Activated CD4-positive, alpha-beta memory T cell treated with anti-CD3 and anti-CD28 coated beads, Interleukin-2, amount 10 ng/mL, durations not matched to agents 7 days and 5 days (primary cell): ENCODE measurements at regions not wholly inside any gene's neighbourhood (a gene's known extent, or its start where the extent isn't known, plus 50 kb on each side); places are given as distances from the start of the nearest gene placed in this dataset.
"Not testable (repeated sequence)": the region's sequence is repeated elsewhere in the genome, so short reads cannot be mapped to it uniquely, and the experiment has no call there.

Experiments used
- CTCF ChIA-PET: fragments of 350-600 bp; sonication (Branson Sonifier 250); formaldehyde crosslinking; loops from one replicate; lab custom pipeline; 2021; ENCODE audit warnings: antibody characterized with exemption, inconsistent platforms; lab: Charles Lee
- POLR2A ChIA-PET: fragments of 350-600 bp; sonication (Branson Sonifier 250); formaldehyde crosslinking; loops from one replicate; lab custom pipeline; 2021; ENCODE audit warnings: antibody characterized with exemption; lab: Charles Lee
- DNase-seq: peaks from one replicate; pipeline ENCODE4 v3.0.0-alpha.2; 2020
- H3K27ac Mint-ChIP-seq: one replicate; pipeline ENCODE4 v1.8.0; 2021; ENCODE audit warnings: mild to moderate bottlenecking, mixed read lengths
- H3K27me3 Mint-ChIP-seq: one replicate; pipeline ENCODE4 v1.8.0; 2021; ENCODE audit warnings: mixed read lengths
- H3K36me3 Mint-ChIP-seq: one replicate; pipeline ENCODE4 v1.8.0; 2021; ENCODE audit warnings: low read depth, mixed read lengths
- H3K4me1 Mint-ChIP-seq: one replicate; pipeline ENCODE4 v1.8.0; 2021; ENCODE audit warnings: mixed read lengths
- H3K4me3 Mint-ChIP-seq: one replicate; pipeline ENCODE4 v1.8.0; 2021; ENCODE audit warnings: mild to moderate bottlenecking, mixed read lengths
- H3K9me3 Mint-ChIP-seq: one replicate; pipeline ENCODE4 v1.8.0; 2021; ENCODE audit warnings: mixed read lengths

DNA sequence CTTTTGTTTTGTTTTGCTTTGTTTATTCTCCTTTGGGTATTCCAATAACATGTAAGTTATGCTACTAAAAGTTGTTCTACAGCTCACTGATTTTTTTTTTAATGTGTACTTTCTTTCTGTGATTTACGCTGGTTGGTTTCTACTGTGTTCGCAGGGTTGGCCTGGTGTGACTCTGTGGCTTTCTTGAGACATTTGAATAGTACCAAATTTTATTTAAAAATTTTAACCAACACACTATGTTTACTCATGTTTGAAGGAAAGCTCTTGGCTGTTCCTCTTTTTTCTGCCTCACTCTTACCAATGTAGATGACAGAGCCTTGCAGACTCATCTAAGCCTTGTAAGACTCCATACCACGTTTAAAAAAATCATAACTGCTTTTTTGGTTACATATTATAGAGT, 1784.9 kb upstream of the DEFB115 start:
- no peaks in the 10 kb centered on the region for H3K4me1 Mint-ChIP-seq
- H3K36me3 Mint-ChIP-seq = peaks cover 2% of the 10 kb centered on the region
- peaks cover 9% of the 10 kb centered on the region for H3K9me3 Mint-ChIP-seq
- no peak overlapping the region for H3K27ac Mint-ChIP-seq
- no peaks in the 10 kb centered on the region for H3K27me3 Mint-ChIP-seq
- ChIA-PET CTCF (no interaction called here), POLR2A (no interaction called here)
- no peak for DNase-seq
- no peak overlapping the region for H3K4me3 Mint-ChIP-seq

DNA sequence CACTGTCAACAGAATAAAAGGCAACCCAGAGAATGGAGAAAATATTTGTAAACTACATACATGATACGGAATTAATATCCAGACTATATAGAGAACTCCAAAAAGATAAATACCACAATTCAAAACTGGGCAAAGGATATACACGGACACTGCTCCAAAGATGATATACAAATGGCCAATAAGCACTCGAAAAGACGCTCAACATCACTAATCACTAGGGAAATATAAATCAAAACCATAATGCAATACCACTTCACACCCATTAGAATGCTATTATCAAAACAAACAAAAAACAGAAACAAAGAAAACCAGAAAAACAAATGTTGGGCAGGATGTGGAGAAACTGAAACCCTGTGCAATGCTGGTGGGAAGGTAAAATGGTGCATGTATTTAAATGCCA, 1764.6 kb upstream of the DEFB115 start:
- CTCF ChIA-PET, H3K9me3 Mint-ChIP-seq, H3K27me3 Mint-ChIP-seq, POLR2A ChIA-PET, H3K4me3 Mint-ChIP-seq, H3K36me3 Mint-ChIP-seq, H3K27ac Mint-ChIP-seq, DNase-seq, H3K4me1 Mint-ChIP-seq: not testable (repeated sequence)

DNA sequence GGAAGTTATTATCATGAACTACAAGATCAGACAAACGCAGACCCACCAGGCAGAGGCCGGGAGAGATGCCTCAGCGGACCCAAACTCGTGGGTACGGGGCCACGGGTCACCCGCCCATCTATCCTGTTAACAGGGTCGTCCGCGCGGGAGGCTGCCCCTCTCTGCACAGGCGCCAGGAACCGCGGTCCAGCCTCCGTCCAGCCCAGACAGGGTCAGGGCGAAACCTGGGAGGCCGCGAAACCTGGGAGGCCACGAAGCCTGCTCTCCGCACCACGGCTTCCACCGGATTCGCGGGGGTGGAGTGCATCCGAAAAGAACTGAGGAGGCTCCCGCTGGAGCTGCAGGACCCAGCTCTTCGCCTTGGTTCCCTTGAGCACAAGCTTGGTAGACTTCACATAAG, 1760.7 kb upstream of the DEFB115 start:
- H3K27me3 Mint-ChIP-seq, POLR2A ChIA-PET, DNase-seq, H3K4me1 Mint-ChIP-seq, H3K36me3 Mint-ChIP-seq, CTCF ChIA-PET, H3K4me3 Mint-ChIP-seq, H3K27ac Mint-ChIP-seq: not testable (repeated sequence)
- H3K9me3 Mint-ChIP-seq = peaks cover 10% of the 10 kb centered on the region

DNA sequence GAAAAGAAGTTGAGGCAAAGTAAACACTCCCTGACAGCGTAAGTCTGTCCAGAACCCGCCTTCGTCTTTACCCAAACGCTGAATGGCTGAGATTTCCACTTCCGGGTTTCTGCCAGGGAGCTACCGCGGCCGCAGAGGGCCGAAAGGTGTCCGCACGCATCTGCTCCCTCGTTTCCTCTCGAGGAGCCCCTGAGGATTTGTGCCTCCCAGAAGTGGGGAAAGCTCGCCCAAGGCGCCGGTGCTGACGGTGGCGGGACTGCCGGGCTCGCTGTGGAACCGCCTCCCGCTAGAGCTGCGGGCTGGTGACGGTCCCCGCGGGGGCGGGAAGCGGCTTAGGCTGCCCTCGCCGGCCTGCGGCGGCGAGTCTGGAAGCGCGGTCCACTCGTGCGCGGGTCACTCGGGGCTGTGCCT, 1760.2 kb upstream of the DEFB115 start:
- no peak overlapping the region for H3K27ac Mint-ChIP-seq

DNA sequence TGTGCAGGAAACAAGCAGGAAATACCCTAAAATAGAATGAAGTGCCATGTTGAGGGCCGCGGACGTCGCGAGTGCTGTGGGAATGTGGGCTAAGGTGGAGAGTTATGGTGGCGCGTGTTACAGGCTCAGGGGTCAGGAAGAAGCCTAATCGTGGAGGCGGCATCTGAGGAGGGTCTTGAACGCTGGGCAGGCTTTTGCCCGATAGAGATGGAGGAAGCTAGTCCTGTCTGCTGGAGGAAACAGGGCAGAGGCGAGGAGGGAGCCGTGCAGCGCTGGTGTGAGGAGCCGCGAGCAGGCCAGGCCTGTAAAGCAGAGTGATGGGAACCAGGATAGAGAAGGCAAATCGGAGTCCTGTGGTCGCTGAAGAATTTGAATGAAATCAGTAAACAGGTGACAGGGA, 1759.8 kb upstream of the DEFB115 start:
- H3K27me3 Mint-ChIP-seq, H3K4me3 Mint-ChIP-seq, H3K4me1 Mint-ChIP-seq, DNase-seq, CTCF ChIA-PET, POLR2A ChIA-PET, H3K27ac Mint-ChIP-seq, H3K9me3 Mint-ChIP-seq, H3K36me3 Mint-ChIP-seq: not testable (repeated sequence)

More for the DNA sequence above, 1760.2 kb upstream of the DEFB115 start:
- ChIA-PET POLR2A (no interaction called here), CTCF (no interaction called here)
- H3K4me1 Mint-ChIP-seq = peaks cover 4% of the 10 kb centered on the region
- no peaks in the 10 kb centered on the region for H3K27me3 Mint-ChIP-seq
- no peaks in the 10 kb centered on the region for H3K36me3 Mint-ChIP-seq
- peak; percentile 49 for DNase-seq
- H3K4me3 Mint-ChIP-seq = no peak overlapping the region
- peaks cover 10% of the 10 kb centered on the region for H3K9me3 Mint-ChIP-seq

DNA sequence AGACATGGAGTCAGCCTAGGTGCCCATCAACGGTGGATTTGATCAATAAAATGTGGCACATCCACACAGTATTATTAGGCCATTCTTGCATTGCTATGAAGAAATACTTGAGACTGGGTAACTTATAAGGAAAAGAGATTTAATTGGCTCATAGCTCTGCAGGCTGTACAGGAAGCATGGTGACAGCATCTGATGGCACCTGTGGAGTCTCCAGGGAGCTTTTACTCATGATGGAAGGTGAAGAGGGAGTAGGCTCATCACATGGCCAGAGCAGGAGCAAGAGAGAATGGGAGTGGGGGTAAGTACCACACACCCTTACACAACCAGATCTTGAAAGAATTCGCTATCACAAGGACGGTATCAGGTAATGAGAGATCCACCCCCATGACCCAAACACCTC, 1756.7 kb upstream of the DEFB115 start:
- H3K4me3 Mint-ChIP-seq, H3K27me3 Mint-ChIP-seq, DNase-seq, H3K9me3 Mint-ChIP-seq, H3K4me1 Mint-ChIP-seq, CTCF ChIA-PET, POLR2A ChIA-PET, H3K27ac Mint-ChIP-seq, H3K36me3 Mint-ChIP-seq: not testable (repeated sequence)

DNA sequence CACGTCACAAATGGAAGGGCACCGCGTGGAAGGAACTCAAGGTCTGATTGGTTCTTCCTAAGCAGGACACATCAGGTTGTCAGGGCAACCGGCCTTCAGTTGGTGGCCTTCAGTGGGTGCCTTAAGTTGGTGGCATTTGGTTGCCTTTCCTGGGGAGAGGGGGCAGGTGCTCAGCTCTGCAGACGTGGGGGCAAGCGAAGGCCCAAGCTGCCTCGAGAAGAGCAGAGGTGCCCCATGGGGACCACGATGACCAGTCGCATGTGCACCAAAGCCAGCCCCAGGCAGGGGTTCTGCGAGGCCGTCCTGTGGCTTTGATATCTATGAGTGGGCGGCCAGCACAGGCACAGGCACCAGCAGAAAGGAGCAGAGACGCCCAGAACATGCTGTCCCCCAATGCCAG, 1742.8 kb upstream of the DEFB115 start:
- H3K36me3 Mint-ChIP-seq, CTCF ChIA-PET, H3K27me3 Mint-ChIP-seq, DNase-seq, POLR2A ChIA-PET, H3K4me3 Mint-ChIP-seq, H3K27ac Mint-ChIP-seq, H3K4me1 Mint-ChIP-seq: not testable (repeated sequence)
- H3K9me3 Mint-ChIP-seq = peaks cover 13% of the 10 kb centered on the region

DNA sequence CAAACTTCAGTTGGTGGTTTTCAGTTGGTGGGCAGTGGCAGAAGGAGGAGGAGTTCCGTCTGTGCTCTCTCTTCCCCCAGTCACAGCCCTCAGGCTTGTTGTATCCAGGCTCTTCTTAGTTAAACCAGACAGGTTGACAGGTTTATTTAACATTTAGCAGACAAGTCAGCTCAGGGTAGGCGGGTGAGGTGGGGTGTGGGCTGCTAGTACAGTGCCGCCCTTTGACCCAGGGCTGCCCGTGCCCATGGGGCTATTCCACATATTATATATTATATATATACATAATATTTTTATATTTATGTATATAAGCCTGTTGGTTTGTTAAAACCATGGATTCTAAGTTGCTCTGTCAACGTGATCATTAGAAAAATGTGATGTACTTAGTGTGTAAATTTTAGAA, 1740.6 kb upstream of the DEFB115 start:
- H3K27me3 Mint-ChIP-seq, H3K4me1 Mint-ChIP-seq, CTCF ChIA-PET, H3K36me3 Mint-ChIP-seq, H3K27ac Mint-ChIP-seq, H3K4me3 Mint-ChIP-seq, DNase-seq, POLR2A ChIA-PET: not testable (repeated sequence)
- peaks cover 15% of the 10 kb centered on the region for H3K9me3 Mint-ChIP-seq

DNA sequence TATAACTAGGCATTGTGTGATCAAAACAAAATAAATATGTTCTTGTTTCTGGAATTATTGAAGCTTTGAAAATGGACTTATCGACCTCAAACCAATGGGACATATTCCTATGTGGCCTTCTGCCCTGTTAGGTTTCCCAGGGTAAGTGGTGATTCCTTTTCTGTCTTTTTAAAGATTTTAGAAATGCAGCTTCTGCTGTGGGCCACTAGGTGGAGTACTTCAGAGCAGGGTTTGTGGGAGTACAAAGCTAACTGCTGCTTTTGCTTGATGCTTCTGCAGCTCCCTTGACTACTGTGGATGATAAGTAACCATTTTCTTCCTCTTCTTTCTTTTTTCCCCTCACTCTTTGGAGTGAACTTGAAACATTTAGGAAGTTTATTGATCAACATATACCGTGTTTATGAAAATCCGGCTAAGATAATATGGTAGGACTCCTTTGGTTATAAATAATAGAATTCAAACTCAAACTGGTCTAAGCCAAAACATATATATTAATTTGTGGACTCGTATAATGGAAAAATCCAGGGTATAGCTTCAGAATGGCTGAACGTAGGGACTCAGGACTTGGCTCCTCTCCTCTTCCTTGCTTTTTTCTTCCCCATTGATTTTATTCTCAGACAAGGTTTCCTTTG, 1737.7 kb upstream of the DEFB115 start:
- H3K36me3 Mint-ChIP-seq, H3K27ac Mint-ChIP-seq, POLR2A ChIA-PET, DNase-seq, H3K9me3 Mint-ChIP-seq, H3K4me1 Mint-ChIP-seq, CTCF ChIA-PET, H3K27me3 Mint-ChIP-seq, H3K4me3 Mint-ChIP-seq: not testable (repeated sequence)

DNA sequence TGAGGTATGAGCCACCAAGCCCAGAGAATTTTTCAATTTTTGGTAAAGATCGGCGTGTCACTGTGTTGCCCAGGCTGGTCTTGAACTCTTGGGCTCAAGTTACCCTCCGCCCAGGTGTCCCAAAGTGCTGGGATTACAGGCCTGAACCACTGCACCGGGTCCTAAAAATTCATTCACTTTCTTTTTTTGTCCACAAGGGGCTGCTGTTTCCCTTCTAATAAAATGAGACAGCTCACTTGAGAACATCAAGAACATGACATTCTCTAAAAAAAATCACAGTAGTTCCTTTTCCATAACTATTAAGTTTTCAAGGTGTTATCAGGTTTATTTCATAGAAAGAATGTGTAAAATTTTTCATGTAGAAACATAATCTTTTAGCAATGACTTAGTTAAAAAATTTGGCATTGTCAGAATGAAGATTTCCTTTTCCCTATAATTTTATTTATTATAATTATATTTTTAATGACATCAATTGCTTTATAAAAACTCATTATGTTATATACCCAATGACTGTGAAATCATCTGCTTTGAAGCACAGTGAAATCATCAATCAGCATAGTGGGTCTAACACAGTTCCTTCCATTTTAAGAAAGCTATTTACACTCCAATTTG, 1723.8 kb upstream of the DEFB115 start:
- H3K36me3 Mint-ChIP-seq, H3K27me3 Mint-ChIP-seq, H3K27ac Mint-ChIP-seq, DNase-seq, H3K4me1 Mint-ChIP-seq, POLR2A ChIA-PET, H3K4me3 Mint-ChIP-seq, CTCF ChIA-PET, H3K9me3 Mint-ChIP-seq: not testable (repeated sequence)

DNA sequence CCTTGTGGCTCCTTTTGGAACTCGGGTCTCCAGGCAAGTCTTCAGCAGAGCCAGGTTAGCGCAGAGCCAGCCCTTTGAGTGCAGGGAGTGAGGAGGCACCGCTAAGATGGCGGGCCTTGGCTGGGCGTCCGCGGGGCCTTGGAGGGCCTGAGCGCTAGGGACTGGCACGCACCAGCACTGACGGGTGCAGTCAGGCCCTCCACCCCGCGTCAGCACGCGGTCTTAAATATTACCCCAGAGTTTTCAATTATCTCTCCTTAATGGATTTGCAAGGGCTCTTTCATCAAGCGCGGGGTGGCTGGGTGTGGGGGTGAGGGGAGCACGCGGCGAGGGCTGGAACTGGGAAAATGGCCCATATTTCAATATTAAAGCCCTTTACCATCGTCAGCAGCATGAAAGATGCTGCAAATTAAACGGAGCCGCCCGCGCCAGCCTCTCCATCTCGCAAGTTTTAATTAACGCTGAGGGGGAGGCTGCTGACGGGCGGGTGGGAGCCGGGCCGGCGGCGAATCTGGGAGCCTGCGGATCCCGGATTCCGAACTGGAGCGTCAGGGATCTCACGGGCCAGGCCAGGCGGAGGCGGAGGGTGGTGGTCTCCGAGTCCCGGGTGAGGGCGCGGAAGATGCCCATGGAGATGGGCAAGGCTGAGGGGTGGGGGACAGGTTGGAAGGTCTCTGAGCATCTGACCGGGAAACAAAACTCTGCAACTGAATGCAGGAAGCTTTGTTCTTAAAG, 1690.4 kb upstream of the DEFB115 start:
- DNase-seq, H3K27ac Mint-ChIP-seq, H3K4me3 Mint-ChIP-seq, POLR2A ChIA-PET, H3K4me1 Mint-ChIP-seq, H3K27me3 Mint-ChIP-seq, H3K9me3 Mint-ChIP-seq, CTCF ChIA-PET, H3K36me3 Mint-ChIP-seq: not testable (repeated sequence)

DNA sequence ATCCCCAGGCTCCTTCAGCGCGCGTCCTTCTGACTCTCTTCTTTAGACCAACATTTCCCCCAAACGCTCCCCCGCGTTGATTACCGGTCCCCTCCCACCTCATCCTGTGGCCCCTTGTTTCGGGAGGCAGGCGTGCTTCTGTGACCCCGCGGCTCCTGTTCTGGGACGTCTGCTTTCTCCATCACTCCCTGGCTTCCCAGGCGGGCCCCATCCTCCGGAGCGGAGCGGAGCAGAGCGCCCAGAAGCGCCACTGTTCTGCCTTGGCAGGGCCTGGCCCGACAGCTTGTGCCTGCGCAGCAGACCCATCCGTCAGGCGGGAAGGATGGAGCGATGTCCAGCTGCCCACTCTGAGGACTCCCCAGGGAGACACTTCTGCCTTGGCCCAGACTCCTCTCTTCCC, 1689.8 kb upstream of the DEFB115 start:
- DNase-seq, H3K9me3 Mint-ChIP-seq, H3K36me3 Mint-ChIP-seq, H3K4me1 Mint-ChIP-seq, POLR2A ChIA-PET, H3K27ac Mint-ChIP-seq, CTCF ChIA-PET, H3K4me3 Mint-ChIP-seq, H3K27me3 Mint-ChIP-seq: not testable (repeated sequence)

DNA sequence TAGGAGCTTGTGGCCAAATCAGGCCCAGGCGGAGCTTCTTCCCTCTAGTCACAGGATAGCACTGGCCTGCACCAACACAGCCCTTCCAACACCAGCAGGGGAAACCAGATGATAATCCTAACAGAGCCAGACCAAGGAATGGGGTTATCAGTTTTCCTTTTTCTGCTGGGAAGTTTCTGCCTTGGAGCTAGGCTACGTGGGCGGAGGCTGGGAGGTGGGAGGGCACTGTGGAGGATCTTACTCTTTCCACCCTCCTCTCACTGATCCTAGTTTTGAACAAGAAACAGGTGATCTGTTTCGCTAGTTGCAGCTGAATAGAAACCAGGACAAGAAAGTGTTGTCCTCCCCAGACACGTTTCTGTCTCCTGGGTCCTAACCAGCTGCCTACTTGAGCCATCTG, 1687.3 kb upstream of the DEFB115 start:
- H3K4me3 Mint-ChIP-seq, H3K27me3 Mint-ChIP-seq, H3K4me1 Mint-ChIP-seq, H3K9me3 Mint-ChIP-seq, DNase-seq, H3K36me3 Mint-ChIP-seq, H3K27ac Mint-ChIP-seq, POLR2A ChIA-PET, CTCF ChIA-PET: not testable (repeated sequence)

DNA sequence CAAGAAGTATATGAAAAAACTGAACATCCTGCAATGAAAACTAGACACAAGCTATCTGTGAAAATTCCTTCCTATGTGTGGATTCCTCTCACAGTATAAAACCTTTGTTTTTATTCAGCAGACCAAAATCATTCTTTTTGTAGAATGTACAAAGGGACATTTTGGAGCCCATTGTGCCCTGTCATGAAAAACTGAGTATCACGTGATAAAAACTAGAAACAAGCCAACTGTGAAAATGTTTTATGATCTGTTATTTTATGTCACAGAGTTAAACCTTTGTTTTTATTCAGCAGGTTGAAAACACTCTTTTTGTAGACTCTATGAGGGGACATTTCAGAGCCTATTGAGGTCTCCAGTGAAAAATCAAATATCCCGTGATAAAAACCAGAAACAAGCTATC, 1667.9 kb upstream of the DEFB115 start:
- H3K9me3 Mint-ChIP-seq, POLR2A ChIA-PET, H3K4me3 Mint-ChIP-seq, CTCF ChIA-PET, H3K27ac Mint-ChIP-seq, H3K27me3 Mint-ChIP-seq, H3K36me3 Mint-ChIP-seq, H3K4me1 Mint-ChIP-seq, DNase-seq: not testable (repeated sequence)
